ENCODE measurements at regions not wholly inside any gene's neighbourhood (a gene's known extent, or its start where the extent isn't known, plus 50 kb on each side); places are given as distances from the start of the nearest gene placed in this dataset.

DNA sequence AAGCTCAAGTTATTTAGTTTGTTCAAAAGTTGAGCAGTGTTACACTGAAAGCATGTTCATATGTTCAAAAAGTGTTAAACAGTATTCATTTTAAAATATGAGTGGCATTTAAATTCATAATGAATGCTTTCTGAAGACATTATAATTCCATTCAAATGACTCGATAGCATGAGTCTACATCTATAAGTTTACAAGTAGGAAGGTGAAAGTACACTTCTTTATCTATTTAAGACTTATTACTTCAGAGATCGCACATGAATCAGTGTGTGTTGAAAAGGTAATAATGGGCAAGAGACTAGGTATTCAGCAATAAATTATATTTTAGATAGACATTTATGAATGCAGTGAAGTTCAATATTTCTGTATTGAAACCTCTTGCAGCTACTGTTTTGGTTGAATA, 456.1 kb downstream of the GRXCR1 start:
- TF ChIP-seq, protein P1, sequence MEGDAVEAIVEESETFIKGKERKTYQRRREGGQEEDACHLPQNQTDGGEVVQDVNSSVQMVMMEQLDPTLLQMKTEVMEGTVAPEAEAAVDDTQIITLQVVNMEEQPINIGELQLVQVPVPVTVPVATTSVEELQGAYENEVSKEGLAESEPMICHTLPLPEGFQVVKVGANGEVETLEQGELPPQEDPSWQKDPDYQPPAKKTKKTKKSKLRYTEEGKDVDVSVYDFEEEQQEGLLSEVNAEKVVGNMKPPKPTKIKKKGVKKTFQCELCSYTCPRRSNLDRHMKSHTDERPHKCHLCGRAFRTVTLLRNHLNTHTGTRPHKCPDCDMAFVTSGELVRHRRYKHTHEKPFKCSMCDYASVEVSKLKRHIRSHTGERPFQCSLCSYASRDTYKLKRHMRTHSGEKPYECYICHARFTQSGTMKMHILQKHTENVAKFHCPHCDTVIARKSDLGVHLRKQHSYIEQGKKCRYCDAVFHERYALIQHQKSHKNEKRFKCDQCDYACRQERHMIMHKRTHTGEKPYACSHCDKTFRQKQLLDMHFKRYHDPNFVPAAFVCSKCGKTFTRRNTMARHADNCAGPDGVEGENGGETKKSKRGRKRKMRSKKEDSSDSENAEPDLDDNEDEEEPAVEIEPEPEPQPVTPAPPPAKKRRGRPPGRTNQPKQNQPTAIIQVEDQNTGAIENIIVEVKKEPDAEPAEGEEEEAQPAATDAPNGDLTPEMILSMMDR (IDR thresholded peaks at IDR 0.05) = no peak
- TF ChIP-seq POLR2A (IDR thresholded peaks at IDR 0.05) = no peak
